Fibroblast of skin of left biceps (primary cell): ENCODE measurements at regions not wholly inside any gene's neighbourhood (a gene's known extent, or its start where the extent isn't known, plus 50 kb on each side); places are given as distances from the start of the nearest gene placed in this dataset.
"Not testable (repeated sequence)": the region's sequence is repeated elsewhere in the genome, so short reads cannot be mapped to it uniquely, and the experiment has no call there.

Source experiments
- DNase-seq, 2 experiments: peaks; one replicate each; pipeline ENCODE4 v3.0.0-alpha.2; 2013; ENCODE audit warnings: low read depth in 2 of 2

DNA sequence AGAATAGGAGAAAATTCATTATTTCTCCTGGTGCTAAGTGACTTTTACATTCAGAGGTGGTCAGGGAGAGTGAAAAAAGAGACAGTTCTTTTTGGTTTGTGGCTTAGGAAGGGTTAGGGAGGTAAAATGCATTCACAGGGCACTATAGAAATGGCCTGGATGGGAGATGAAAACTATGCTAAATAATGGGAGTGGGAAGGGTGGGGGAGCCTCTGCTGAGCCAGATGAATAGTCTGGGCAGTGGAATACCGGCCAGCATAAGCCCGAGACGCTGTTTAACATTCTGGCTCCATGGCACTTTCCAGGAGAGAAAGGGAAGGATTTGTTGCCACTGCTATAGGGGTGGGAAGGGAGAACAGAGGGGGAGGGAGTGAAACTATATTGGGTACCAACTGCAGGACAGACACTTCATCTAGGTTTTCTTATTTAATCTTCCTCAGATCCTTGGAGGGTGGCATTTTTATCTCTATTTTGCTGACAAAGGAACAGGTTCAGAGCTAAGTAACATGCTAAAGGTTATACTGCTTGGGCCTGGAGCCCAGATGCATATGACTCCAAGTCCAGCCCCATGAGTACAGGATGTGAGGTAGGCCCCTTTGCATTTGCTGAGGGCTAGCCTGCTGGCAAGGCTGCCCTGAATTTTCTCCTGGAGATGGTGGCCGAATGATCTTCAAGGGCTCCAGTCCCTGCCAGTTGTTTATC is 372.4 kb downstream of the CCSER2 start:
- DNase-seq = no peak

GRCh38 chr10:84701370-84701720 is 373.0 kb downstream of the CCSER2 start:
- no peak for DNase-seq

DNA sequence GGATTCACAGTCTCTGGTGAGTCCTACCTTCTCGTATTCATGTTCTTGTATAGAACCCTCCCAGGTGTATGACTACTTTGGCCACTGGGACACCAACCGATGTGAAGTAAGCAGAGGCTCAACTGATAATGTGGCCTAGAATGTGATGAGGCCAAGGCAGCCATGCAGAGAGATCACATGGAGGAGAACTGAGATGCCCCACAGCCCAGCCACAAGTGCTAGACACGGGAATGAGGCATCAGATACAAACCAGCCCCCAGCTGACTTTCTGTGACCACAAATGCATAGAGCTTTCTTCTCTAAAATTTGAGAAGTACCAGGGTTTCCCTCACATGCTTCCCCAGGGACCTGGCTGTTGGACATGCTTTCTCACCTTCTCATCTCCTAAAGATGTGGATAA is 375.7 kb downstream of the CCSER2 start:
- DNase-seq = no peak

DNA sequence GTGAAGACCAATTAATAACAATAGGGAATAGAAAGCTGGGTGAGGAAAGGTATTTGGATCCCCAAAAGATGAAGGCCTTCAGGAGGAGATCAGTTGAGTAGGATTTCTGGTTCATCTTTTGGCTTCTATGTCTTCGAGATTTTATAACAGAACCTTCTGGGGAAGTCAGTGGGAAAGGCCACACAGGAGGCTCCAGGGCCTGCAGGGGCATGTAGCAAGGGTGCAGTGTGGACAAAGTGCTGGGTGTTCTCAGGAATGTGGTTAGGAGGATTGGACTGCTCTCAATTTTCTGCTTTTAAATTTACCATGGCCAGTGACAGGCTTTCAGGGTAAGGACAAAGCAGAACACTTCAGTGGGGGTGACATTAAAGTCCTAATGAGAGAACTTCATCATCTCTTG is 378.0 kb downstream of the CCSER2 start:
- DNase-seq = no peak

- no peak for DNase-seq
Observed at GRCh38 chr10:84706875-84707274, 378.5 kb downstream of the CCSER2 start.

DNA sequence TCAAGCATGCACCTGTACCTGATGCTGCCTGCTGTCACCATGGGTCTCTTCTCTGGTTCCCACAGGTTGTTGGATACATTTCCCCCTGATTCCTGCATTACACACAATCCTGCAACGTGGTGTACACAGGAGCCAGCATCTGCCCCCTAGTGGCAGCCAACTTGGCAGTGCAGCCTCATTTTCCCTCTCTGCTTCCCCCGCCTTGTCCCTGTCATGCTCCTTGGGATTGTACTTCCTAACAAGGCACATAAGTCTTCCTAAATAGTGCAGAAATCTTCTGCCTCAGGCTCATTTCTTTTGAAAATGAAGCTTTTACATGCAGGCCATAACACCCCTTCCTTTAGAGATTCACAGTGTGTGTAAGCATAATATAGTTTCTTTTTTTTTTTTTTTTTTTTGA is 387.5 kb downstream of the CCSER2 start:
- no peak for DNase-seq

- no peak for DNase-seq
Observed at GRCh38 chr10:84718877-84719616, 390.7 kb downstream of the CCSER2 start.

- DNase-seq = no peak
Observed at GRCh38 chr10:84719687-84720086, 391.3 kb downstream of the CCSER2 start.

GRCh38 chr10:84727398-84727797 is 399.0 kb downstream of the CCSER2 start:
- no peak for DNase-seq

DNA sequence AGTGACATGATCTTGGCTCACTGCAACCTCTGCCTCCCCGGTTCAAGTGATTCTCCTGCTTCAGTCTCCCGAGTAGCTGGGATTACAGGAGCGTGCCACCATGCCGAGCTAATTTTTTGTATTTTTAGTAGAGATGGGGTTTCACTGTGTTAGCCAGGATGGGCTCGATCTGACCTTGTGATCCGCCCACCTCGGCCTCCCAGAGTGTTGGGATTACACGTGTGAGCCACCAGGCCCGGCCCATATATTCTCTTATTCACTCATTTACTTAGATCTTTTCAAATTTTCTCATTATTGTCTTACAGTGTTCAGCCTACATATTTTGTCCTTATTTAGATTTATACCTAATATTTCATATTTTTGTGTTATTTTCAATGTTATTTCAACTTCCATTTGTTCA is 410.7 kb downstream of the CCSER2 start:
- DNase-seq = not testable (repeated sequence)

DNA sequence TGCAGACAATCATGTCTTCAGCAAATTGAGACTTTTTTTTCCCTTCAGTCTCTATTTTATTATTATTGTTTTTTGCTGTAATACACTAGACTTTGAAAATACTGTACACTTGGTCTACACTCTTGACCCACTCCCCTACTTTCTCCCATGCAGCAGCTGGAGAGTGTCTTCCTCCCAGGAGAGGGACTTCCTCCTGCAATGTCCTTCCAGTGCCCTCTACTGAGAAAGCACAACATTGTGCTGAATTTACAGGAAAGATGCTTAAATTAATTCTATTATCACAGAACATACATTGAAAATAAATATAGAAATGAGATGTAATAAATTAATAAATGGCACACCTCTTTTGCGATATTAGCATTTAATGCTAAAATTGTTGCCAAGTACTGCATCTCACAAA is 411.3 kb downstream of the CCSER2 start:
- DNase-seq = no peak

- DNase-seq = no peak
Observed at GRCh38 chr10:84743483-84743882, 415.1 kb downstream of the CCSER2 start.

- no peak for DNase-seq
Observed at GRCh38 chr10:84755311-84755710, 426.9 kb downstream of the CCSER2 start.

GRCh38 chr10:84756653-84757052 is 428.3 kb downstream of the CCSER2 start:
- DNase-seq = not testable (repeated sequence)

DNA sequence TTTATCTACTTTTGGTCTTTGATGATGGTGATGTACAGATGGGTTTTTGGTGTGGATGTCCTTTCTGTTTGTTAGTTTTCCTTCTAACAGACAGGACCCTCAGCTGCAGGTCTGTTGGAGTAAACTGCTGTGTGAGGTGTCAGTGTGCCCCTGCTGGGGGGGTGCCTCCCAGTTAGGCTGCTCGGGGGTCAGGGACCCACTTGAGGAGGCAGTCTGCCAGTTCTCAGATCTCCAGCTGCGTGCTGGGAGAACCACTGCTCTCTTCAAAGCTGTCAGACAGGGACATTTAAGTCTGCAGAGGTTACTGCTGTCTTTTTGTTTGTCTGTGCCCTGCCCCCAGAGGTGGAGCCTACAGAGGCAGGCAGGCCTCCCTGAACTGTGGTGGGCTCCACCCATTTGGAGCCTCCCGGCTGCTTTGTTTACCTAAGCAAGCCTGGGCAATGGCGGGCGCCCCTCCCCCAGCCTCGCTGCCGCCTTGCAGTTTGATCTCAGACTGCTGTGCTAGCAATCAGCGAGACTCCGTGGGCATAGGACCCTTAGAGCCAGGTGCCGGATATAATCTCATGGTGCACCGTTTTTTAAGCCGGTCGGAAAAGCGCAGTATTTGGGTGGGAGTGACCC is 433.7 kb downstream of the CCSER2 start:
- not testable (repeated sequence) for DNase-seq

- no peak for DNase-seq
Observed at GRCh38 chr10:84762754-84763394, 434.5 kb downstream of the CCSER2 start.

DNA sequence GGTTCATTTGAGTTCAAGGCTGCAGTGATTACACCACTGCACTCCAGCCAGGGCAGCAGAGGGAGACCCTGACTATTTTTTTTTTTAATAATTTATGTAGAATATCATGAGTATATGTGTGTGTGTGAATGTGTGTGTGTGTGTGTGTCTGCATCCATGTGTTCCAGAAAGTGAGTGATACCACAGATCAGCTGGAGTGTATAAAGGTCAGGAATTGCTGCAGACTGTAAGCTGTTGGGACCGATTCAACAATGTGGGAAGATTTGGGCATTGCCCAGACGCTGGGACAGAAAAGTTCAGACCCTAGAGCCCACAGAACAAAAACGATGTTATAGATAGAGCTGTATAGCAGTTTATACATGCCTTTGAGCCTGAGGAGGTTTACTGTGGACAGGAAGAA is 435.6 kb downstream of the CCSER2 start:
- no peak for DNase-seq

- no peak for DNase-seq
Observed at GRCh38 chr10:84765086-84765485, 436.7 kb downstream of the CCSER2 start.

DNA sequence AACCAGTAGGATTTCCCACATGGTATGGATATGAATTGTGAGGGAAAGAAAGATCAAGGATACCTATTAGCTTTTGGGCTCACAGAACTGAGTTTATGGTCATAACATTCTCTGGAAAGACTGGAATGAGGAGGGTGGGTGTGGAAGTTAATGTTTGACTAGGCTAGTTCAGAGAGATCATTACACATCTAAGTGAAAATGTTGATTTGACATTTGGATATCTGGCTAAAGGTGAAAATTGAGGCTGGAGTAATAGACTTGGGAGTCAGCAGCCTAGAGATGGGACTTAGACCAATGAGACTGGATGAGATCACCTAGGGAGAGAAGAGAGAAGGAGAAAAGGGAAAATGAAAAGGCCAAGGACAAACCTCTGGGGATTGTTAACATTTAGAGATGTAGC is 437.3 kb downstream of the CCSER2 start:
- no peak for DNase-seq

DNA sequence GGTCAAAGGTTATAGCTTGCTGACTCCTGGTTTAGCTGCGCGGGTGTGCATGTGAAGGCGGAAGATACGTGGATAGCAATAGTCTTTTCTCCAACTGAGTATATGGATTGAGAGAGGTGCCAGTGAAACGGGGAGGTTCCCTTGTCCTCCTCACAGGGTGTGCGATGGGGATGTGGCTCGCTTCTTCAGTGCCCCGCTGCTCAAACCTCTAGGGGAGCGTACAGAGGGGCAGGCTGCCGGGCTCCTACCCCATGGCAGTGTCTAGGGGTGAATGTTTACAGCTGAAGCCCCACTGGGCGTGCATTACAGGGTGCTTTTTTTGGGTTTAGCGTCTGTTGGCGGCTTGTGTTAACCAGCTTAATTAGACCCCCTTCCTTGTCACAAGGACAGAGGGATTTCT is 438.5 kb downstream of the CCSER2 start:
- DNase-seq = no peak

DNA sequence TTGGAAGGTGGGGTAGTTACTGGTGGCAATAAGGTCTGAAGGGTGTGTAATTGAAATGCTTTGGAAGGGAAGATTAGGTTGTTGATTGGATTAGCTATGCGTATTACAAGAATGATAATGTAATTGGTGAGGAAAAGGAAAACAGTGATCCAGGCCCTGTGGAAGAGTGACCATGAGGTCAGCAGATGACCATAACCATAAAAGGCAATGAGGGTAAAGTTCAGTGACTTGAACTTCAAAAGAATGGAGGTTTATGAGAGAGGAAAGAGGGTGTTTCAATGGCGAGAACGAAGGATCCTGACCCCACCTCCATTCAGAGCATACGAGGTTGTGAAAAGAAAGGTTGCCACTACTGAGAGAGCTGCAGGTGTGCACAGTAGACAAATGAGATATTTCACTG is 439.7 kb downstream of the CCSER2 start:
- no peak for DNase-seq

GRCh38 chr10:84770824-84771223 is 442.4 kb downstream of the CCSER2 start:
- no peak for DNase-seq

DNA sequence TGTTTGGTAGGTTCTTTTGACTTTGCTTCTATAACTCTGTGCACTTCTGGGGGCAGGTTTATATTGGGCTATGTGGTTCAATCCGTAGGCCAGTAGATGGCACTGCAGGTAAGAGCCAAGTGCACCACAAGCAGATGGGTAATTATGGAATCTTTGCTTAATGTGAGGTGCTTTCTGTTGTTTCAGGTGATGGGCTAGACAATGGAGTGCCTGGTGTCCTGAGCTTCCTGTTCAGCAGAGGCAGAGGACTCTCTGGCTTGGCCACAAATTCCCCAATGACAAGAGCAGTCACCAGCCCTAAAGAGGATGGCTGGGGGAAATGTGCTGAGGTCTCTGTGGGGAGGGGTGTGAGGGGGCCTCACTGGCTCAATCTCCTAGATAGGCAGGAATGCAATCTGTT is 455.0 kb downstream of the CCSER2 start:
- no peak for DNase-seq
